ENCODE measurements at regions not wholly inside any gene's neighbourhood (a gene's known extent, or its start where the extent isn't known, plus 50 kb on each side); places are given as distances from the start of the nearest gene placed in this dataset.
"Not testable (repeated sequence)": the region's sequence is repeated elsewhere in the genome, so short reads cannot be mapped to it uniquely, and the experiment has no call there.

DNA sequence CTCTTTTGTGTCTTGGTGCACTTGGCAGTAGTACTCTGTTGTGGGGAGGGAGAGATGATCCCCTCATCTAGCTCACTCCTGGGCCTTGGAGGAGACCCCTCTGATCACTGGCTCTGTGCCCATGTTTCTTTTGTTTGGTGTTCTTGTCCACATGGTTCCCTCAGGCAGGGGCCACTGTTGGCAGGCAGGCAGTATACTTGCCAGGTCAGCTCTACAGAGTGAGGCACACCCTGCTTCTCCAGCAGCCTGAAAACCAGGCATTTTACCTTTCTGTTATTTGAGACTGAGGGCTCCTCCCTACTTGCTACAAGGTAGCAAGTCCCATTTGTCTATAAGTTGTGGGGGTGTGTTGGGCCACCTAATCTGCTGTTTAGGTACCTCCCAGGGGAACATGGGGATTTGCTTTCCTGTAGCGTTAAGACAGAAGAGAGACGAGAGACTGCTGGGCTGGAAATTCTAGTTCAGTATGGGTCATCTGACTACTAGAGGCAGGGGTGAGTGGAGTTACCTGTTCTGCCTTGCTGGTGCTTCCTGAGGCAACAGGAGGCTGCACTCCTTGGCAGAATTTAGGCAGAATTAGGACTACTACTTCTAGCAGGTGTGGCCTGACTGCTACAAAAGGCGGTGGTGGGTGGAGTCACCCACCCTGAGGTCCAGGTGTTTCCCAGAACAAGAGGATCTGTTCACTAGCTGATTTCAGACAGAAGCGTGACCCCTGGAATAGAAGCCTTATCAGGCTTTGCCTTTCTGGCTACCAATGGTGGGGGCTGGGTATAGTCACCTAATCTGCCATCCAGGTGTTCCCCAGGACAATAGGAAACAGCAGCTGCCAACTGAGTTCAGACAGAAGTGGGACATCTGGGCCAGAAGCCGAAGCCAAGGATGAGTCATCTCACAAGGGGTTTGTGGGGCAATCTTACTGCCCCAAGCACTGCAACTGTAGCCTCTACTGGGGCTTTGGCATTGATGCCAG, 843.0 kb upstream of the ATXN8OS start:
- ATAC-seq (peak in 1 of 2 donors; percentile 35), DNase-seq (no peak)
- TF ChIP-seq CTCF (IDR thresholded peaks at IDR 0.05), result no peak
- H3K36me3 ChIP-seq, result no peaks in the 10 kb centered on the region
- no peak overlapping the region for H3K4me3 ChIP-seq
- no peak overlapping the region for H3K27ac ChIP-seq
- H3K9me3 ChIP-seq, result peaks cover 6% of the 10 kb centered on the region
- intact Hi-C loops (cut with DNase I), result no loop called here
- H3K27me3 ChIP-seq (ENCODE audit: low read depth), result no peaks in the 10 kb centered on the region
- no peaks in the 10 kb centered on the region for H3K4me1 ChIP-seq

GRCh38 chr13:69243366-69243765, 864.3 kb upstream of the ATXN8OS start:
- TF ChIP-seq CTCF (IDR thresholded peaks at IDR 0.05), result no peak
- no peak for DNase-seq
- no peaks in the 10 kb centered on the region for H3K27me3 ChIP-seq (ENCODE audit: low read depth)
- intact Hi-C loops (cut with DNase I), result no loop called here
- H3K9me3 ChIP-seq, result no peaks in the 10 kb centered on the region
- H3K36me3 ChIP-seq, result no peaks in the 10 kb centered on the region
- no peaks in the 10 kb centered on the region for H3K4me1 ChIP-seq
- H3K4me3 ChIP-seq, result no peak overlapping the region
- ATAC-seq, result no peak
- no peak overlapping the region for H3K27ac ChIP-seq

DNA sequence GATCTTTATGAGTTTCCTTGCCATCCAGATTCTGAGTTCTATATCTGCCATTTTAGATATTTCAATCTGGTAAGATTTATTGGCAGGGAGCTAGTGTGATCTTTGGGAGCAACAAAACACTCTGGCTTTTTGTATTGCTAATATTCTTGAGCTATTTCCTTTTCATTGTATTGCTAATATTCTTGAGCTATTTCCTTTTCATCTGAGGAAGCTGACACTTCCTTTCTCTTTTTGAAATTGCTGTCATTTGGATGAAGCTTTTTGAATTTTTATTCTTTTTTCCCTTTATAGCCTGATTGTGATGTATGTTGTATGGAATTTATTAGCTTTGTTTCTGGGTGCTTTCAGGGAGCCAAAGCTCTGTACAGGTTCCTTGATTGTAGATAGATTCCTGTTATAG, 873.5 kb upstream of the ATXN8OS start:
- no peak overlapping the region for H3K4me3 ChIP-seq
- no peaks in the 10 kb centered on the region for H3K27me3 ChIP-seq (ENCODE audit: low read depth)
- DNase-seq, result no peak
- H3K36me3 ChIP-seq, result no peaks in the 10 kb centered on the region
- H3K4me1 ChIP-seq, result no peaks in the 10 kb centered on the region
- no peak for ATAC-seq
- no peaks in the 10 kb centered on the region for H3K9me3 ChIP-seq
- TF ChIP-seq CTCF (IDR thresholded peaks at IDR 0.05), result no peak
- H3K27ac ChIP-seq, result no peak overlapping the region
- intact Hi-C loops (cut with DNase I), result no loop called here

DNA sequence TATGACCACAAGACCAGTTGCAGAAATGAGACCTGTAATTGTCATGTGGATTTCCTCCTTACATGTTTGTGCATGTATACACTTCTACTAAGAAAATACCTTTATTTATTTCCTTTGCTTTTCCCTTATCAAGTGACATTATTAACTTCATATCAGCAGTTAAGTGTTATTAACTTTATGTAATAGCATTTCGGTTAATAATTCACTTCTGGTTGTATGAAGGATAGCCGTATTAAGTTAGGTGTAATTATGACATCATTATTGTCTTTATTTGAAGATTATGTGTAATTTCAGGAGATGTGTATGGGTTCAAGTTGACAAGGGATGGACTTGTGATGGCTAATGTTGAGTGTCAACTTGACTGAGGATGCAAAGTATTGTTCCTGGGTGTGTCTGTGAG, 881.2 kb upstream of the ATXN8OS start:
- Histone ChIP-seq H3K27me3 (ENCODE audit: low read depth) (no peaks in the 10 kb centered on the region), H3K27ac (no peak overlapping the region), H3K36me3 (no peaks in the 10 kb centered on the region), H3K9me3 (no peaks in the 10 kb centered on the region), H3K4me3 (no peak overlapping the region), H3K4me1 (no peaks in the 10 kb centered on the region)
- ATAC-seq, result no peak
- no peak for DNase-seq
- intact Hi-C loops (cut with DNase I), result no loop called here
- no peak for TF ChIP-seq CTCF (IDR thresholded peaks at IDR 0.05)

DNA sequence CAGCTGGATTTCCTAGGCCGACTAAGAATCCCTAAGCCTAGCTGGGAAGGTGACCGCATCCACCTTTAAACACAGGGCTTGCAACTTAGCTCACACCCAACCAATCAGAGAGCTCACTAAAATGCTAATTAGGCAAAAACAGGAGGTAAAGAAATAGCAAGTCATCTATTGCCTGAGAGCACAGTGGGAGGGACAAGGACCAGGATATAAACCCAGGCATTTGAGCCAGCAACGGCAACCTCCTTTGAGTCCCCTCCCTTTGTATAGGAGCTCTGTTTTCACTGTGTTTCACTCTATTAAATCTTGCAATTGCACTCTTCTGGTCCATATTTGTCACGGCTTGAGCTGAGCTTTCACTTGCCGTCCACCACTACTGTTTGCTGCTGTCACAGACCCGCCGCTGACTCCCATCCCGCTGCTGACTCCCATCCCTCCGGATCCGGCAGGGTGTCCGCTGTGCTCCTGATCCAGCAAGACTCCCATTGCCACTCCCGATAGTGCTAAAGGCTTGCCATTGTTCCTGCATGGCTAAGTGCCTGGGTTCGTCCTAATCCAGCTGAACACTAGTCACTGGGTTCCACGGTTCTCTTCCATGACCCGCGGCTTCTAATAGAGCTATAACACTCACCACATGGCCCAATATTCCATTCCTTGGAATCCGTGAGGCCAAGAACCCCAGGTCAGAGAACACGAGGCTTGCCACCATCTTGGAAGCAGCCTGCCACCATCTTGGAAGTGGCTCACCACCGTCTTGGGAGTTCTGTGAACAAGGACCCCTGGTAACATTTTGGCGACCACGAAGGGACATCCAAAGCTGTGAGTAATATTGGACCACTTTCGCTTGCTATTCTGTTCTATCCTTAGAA, 885.8 kb upstream of the ATXN8OS start:
- H3K9me3 ChIP-seq; H3K27me3 ChIP-seq (ENCODE audit: low read depth); DNase-seq; H3K4me3 ChIP-seq; H3K36me3 ChIP-seq; ATAC-seq; H3K4me1 ChIP-seq; intact Hi-C loops (cut with DNase I); H3K27ac ChIP-seq: not testable (repeated sequence)

Measured in lower lobe of right lung (tissue), 2 donors.